ENCODE measurements at regions not wholly inside any gene's neighbourhood (a gene's known extent, or its start where the extent isn't known, plus 50 kb on each side); places are given as distances from the start of the nearest gene placed in this dataset.
"Not testable (repeated sequence)": the region's sequence is repeated elsewhere in the genome, so short reads cannot be mapped to it uniquely, and the experiment has no call there.

DNA sequence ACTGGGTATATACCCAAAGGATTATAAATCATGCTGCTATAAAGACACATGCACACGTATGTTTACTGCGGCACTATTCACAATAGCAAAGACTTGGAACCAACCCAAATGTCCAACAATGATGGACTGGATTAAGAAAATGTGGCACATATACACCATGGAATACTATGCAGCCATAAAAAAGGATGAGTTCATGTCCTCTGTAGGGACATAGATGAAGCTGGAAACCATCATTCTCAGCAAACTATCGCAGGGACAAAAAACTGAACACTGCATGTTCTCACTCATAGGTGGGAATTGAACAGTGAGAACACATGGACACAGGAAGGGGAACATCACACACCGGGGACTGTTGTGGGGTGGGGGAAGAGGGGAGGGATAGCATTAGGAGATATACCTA is 1211.0 kb downstream of the FSCB start:
- TF ChIP-seq, protein P1, sequence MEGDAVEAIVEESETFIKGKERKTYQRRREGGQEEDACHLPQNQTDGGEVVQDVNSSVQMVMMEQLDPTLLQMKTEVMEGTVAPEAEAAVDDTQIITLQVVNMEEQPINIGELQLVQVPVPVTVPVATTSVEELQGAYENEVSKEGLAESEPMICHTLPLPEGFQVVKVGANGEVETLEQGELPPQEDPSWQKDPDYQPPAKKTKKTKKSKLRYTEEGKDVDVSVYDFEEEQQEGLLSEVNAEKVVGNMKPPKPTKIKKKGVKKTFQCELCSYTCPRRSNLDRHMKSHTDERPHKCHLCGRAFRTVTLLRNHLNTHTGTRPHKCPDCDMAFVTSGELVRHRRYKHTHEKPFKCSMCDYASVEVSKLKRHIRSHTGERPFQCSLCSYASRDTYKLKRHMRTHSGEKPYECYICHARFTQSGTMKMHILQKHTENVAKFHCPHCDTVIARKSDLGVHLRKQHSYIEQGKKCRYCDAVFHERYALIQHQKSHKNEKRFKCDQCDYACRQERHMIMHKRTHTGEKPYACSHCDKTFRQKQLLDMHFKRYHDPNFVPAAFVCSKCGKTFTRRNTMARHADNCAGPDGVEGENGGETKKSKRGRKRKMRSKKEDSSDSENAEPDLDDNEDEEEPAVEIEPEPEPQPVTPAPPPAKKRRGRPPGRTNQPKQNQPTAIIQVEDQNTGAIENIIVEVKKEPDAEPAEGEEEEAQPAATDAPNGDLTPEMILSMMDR (IDR thresholded peaks at IDR 0.05 in 4 of 5, conservative IDR thresholded peaks at IDR 0.05 in 1 of 5), result not testable (repeated sequence)
- TF ChIP-seq POLR2A (IDR thresholded peaks at IDR 0.05), result not testable (repeated sequence)

Data from gastrocnemius medialis (tissue), 4 donors.